ENCODE measurements at regions not wholly inside any gene's neighbourhood (a gene's known extent, or its start where the extent isn't known, plus 50 kb on each side); places are given as distances from the start of the nearest gene placed in this dataset.
"Not testable (repeated sequence)": the region's sequence is repeated elsewhere in the genome, so short reads cannot be mapped to it uniquely, and the experiment has no call there.

DNA sequence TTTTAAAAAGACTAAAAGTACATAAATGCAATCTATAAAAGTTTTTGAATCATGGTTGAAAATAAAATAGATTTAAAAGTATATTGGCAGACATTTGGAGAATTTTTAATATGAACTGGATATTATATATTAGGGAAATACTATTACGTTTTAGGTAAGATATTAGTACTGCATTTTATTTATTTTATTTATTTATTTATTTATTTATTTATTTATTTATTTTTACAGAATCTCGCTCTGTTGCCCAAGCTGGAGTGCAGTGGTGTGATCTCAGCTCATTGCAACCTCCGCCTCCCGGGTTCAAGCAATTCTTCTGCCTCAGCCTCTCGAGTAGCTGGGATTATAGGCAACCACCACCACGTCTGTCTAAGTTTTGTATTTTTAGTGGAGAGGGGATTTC, 890.1 kb upstream of the MANEA start:
- not testable (repeated sequence) for DNase-seq

DNA sequence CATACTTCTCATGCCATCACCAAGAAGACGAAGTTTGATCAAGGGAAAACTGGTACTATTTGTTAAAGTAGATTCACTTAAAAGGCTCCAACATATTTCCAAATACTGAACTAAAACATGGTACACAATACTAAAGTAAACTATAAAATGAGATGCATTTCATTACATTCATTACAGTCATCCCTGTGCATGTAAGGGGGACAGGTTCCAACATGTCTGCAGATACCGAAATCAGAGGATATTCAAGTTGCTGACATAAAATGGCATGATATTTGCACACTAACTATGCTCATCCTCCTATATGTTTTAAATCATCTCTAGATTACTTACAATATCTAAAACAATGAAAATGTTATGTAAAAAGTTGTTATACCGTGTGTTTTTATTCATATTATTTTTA, 893.9 kb upstream of the MANEA start:
- DNase-seq = no peak

- DNase-seq = peak; percentile 6
Measured at GRCh38 chr6:94680669-94681212, 896.6 kb upstream of the MANEA start.

- no peak for DNase-seq
Measured at GRCh38 chr6:94673251-94673650, 904.1 kb upstream of the MANEA start.

DNA sequence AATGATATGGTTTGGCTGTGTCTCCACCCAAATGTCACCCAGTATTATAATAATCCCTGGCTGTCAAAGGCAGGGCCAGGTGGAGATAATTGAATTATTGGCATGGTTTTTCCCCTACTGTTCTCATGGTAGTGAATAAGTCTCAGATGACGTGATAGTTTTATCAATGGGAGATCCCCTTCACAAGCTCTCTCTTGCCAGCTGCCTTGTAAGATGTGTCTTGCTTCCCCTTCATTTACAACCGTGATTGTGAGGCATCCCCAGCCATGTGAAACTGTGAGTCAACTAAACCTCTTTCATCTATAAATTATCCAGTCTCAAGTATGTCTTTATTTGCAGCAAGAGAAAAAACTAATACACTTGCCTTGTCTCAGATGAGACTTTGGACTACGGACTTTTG, 907.3 kb upstream of the MANEA start:
- DNase-seq = no peak

GRCh38 chr6:94668876-94669275, 908.5 kb upstream of the MANEA start:
- DNase-seq = no peak

- DNase-seq = no peak
Measured at GRCh38 chr6:94658929-94659328, 918.4 kb upstream of the MANEA start.

DNA sequence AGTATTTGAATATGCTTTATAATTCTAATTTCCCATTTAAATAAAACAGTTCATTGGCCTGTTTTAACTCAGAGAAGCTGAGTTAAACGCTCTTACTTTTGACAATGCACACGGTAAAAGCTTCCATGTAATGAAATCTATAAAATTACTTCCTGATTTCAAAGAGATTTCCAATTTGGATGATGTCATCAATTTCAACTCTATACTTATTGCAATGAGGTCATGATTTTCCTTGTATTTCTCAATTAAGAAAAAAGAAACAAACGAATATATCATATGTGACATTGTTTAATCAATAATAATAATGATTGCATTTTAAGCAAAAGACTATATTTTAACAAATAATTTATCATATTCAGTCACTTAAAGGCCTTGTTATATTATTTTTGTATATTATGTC, 926.1 kb upstream of the MANEA start:
- DNase-seq = no peak

DNA sequence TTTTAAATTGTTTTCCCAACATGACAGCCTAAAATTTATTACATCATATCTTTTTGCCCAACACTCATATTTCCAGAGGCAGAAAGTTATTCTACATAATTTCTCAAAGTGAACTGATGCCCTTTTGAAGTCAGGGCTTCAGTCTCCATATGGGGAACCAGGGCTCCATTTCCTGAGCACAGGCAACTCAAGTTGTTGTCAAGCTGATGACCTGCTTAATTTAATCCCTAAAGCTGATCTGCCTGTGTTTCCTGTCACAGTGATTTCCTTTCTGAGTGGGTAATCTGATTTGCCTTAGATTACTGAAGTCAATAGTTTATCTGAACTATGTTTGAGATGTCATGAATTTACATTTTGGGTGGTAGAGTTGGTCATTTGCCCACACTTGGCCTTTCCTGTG, 932.1 kb upstream of the MANEA start:
- no peak for DNase-seq

- no peak for DNase-seq
Measured at GRCh38 chr6:94639564-94639963, 937.8 kb upstream of the MANEA start.

DNA sequence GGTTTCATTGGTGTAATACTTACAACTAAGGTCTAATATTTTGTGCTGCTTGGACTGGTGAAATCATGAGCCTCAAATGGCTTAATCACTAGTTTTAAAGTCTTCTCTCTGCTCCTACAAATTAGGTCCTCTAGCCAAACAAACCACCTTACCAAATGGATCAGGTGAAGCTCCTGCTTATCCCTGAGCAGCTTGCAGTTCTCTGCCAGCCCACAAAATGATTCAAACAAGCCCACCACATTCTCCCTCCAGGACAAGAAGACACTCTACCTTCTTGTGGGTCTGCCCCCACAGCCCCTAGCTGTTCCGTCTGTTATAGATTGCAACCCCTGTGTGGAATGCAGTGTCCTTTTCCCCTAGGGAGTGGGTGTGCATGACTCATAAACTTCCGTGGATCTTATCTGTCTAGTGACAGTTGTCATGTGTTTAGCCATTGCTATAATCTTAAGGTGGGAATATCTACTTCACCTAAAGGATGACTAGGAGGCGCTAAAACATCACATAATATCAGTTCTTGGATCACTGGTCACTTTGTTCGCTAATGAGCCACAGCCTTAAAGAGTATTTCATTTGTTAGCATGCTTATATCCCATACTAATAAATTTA, 940.5 kb upstream of the MANEA start:
- DNase-seq = peak; percentile 33

DNA sequence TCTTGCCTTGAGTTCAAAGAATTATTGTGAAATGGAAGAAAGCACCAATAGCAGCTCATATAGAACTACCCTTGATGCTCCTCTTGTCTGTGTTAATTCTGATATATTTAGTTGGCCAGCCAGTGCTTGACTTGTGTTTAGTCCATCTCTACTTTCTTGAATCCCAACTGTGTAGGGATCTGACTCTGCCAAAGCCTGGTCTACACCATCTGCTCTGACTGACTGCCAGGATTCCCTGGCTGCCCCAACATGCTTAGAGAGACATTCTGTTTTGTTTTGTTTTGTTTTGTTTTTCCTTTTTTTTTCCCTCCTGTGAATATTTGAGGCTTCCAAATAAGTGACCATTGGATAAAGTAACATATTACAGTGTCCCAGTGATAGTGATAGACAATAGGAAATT, 953.7 kb upstream of the MANEA start:
- DNase-seq = no peak

DNA sequence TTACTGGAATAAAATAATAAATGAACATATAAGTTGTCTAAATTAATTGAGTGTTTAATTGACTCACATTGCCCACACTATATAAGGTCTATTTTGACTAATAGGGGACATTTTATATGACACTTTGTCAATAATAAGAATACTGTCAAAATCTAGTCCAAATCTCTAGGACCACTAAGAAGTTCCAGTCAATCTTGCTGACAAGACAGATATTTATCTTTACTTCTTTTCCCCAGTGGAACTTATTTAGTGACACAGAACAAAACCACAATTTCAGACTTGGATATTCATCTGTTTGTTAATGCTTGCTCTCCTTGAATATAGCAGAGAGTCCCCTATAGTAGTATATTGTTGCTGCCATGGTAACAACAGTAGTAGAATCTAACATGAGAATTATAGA, 954.6 kb upstream of the MANEA start:
- DNase-seq = no peak

GRCh38 chr6:94600636-94601035, 976.7 kb upstream of the MANEA start:
- DNase-seq = no peak

DNA sequence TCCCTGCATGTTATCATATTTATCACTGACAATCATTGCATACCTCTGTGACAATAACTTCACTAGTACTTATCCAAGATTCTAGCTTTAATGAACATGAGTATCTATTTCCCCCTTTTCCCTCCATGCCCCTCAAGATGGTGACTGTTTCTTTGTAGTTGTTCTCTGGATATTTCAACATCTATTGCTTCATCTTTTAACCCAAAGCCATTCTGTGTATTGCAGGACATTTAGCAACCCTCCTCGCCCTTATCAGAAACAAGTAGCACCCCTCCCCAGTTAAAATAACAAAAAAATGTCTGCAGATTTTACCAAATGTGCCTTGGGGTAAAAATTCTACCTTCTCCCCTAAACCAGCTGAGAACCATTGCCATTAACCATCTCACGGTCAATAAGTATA, 979.8 kb upstream of the MANEA start:
- DNase-seq = no peak

GRCh38 chr6:94590416-94590815, 986.9 kb upstream of the MANEA start:
- DNase-seq = no peak

DNA sequence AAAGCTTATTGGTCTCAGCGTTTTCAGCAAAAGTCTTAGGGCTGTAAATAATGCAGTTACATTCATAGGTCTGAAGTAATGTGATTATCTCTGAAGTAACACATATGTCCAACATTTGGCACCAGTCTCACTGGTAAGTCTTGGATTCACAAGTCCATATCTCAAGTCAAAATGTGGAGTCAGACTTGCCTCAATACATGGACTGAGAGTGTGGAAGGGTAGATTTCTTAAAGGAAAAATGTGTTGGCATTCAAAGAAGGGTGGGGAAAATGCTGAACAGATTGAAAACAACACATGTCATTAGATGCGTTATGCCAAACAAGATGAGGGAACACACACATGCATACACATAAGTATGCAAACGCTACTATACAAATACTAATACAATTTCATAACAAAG, 989.0 kb upstream of the MANEA start:
- no peak for DNase-seq

- no peak for DNase-seq
Measured at GRCh38 chr6:94584211-94584610, 993.1 kb upstream of the MANEA start.

- peak; percentile 34 for DNase-seq
Measured at GRCh38 chr6:94570581-94570980, 1006.8 kb upstream of the MANEA start.

DNA sequence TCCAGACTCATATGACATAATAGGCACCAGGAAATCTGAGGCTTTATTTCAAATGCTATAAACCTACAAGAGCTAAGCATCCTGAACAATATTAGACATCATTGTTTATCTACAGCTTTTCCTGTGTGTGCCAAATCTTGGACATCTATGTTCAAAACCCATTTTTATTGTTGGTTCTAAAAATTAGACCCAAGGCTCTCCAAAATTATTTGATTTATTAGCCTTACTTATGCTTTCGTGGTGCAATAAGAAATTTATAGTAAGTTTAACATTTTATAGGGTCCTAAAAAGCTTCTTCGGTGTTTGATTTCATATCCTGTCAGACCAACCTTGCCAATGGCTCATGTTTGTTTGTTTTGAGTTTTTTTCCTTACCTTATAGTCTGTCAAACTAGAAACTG, 1014.5 kb upstream of the MANEA start:
- DNase-seq = no peak

GRCh38 chr6:94559829-94560537, 1017.4 kb upstream of the MANEA start:
- DNase-seq = no peak

- DNase-seq = not testable (repeated sequence)
Measured at GRCh38 chr6:94557207-94557606, 1020.1 kb upstream of the MANEA start.

DNA sequence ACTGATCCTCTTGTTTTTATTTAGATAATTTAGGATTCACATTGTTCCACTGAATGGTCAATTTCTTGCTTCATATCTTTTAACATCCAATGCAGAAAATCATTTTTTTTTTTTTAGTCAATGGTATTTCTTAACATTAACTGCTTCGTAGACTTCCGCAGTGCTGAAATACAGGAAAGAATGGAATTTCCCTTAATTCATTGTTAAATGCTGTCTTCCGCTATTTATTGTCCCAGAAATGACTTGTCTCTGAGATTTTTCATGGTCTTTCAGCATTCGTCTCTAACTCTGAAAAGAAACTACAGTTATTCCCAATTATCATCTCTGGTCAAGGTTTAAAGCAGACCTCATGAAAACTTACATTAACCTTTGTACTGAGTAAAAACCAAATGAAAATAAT, 1029.1 kb upstream of the MANEA start:
- no peak for DNase-seq

- DNase-seq = no peak
Measured at GRCh38 chr6:94535798-94536197, 1041.5 kb upstream of the MANEA start.

All from retina (tissue), 1 donor.